AG10803 (cell line): ENCODE measurements at regions not wholly inside any gene's neighbourhood (a gene's known extent, or its start where the extent isn't known, plus 50 kb on each side); places are given as distances from the start of the nearest gene placed in this dataset.

Experiments
- DNase-seq: peaks from one replicate; pipeline ENCODE4 v3.0.0; 2010; ENCODE audit warnings: low read depth
- H3K4me3 ChIP-seq: 2 replicates; pipeline ENCODE4 v1.5.1; 2011; ENCODE audit warnings: mild to moderate bottlenecking, low read length, control low read depth
- CTCF ChIP-seq: conservative IDR thresholded peaks from 2 replicates; pipeline ENCODE4 v1.5.1; 2011; ENCODE audit warnings: mild to moderate bottlenecking, low read length, control low read depth, inconsistent platforms

GRCh38 chr13:99642006-99642405 is 140.7 kb downstream of the TM9SF2 start:
- TF ChIP-seq CTCF, result no peak
- DNase-seq, result no peak
- no peak overlapping the region for H3K4me3 ChIP-seq

GRCh38 chr13:99640260-99640659 is 139.0 kb downstream of the TM9SF2 start:
- DNase-seq, result no peak
- H3K4me3 ChIP-seq, result no peak overlapping the region
- TF ChIP-seq CTCF, result no peak

- DNase-seq, result no peak
These were observed 137.9 kb downstream of the TM9SF2 start for GRCh38 chr13:99639126-99639525.

GRCh38 chr13:99636728-99637353 is 135.6 kb downstream of the TM9SF2 start:
- DNase-seq, result no peak
- no peak overlapping the region for H3K4me3 ChIP-seq
- TF ChIP-seq CTCF, result no peak

More at GRCh38 chr13:99639126-99639525, 137.9 kb downstream of the TM9SF2 start:
- H3K4me3 ChIP-seq, result no peak overlapping the region
- TF ChIP-seq CTCF, result no peak

GRCh38 chr13:99636306-99636705 is 135.0 kb downstream of the TM9SF2 start:
- no peak overlapping the region for H3K4me3 ChIP-seq
- no peak for DNase-seq
- no peak for TF ChIP-seq CTCF

- no peak for DNase-seq
- no peak overlapping the region for H3K4me3 ChIP-seq
- TF ChIP-seq CTCF, result no peak
These were observed 133.4 kb downstream of the TM9SF2 start for GRCh38 chr13:99634672-99635071.

- no peak for DNase-seq
- H3K4me3 ChIP-seq, result no peak overlapping the region
- no peak for TF ChIP-seq CTCF
These were observed 129.1 kb downstream of the TM9SF2 start for GRCh38 chr13:99630269-99630898.
